ENCODE measurements at regions not wholly inside any gene's neighbourhood (a gene's known extent, or its start where the extent isn't known, plus 50 kb on each side); places are given as distances from the start of the nearest gene placed in this dataset.

GRCh38 chr21:26686278-26686677 lies 113.2 kb upstream of the CYYR1 start:
- H3K36me3 ChIP-seq: no peaks in the 10 kb centered on the region
- H3K27ac ChIP-seq: no peak overlapping the region
- DNase-seq: no peak
- 39 to 48% methylated on average over 3 of the region's 3 CpGs for WGBS, 2 donors
- no peak overlapping the region for H3K4me3 ChIP-seq (replicated peaks in 1 of 3)
- intact Hi-C loops (cut with DNase I): no loop called here
- TF ChIP-seq CTCF (IDR thresholded peaks at IDR 0.05): no peak
- TF ChIP-seq POLR2A (IDR thresholded peaks at IDR 0.05): no peak
- H3K4me1 ChIP-seq: no peaks in the 10 kb centered on the region
- no peaks in the 10 kb centered on the region for H3K9me3 ChIP-seq
- no peaks in the 10 kb centered on the region for H3K27me3 ChIP-seq

GRCh38 chr21:26684889-26685288 lies 111.8 kb upstream of the CYYR1 start:
- intact Hi-C loops (cut with DNase I): no loop called here
- Histone ChIP-seq H3K4me3 (replicated peaks in 1 of 3) (no peak overlapping the region), H3K27me3 (no peaks in the 10 kb centered on the region), H3K27ac (no peak overlapping the region), H3K36me3 (no peaks in the 10 kb centered on the region), H3K9me3 (no peaks in the 10 kb centered on the region), H3K4me1 (no peaks in the 10 kb centered on the region)
- 60 to 65% methylated on average over 4 of the region's 4 CpGs for WGBS, 2 donors
- no peak for TF ChIP-seq CTCF (IDR thresholded peaks at IDR 0.05)
- TF ChIP-seq POLR2A (IDR thresholded peaks at IDR 0.05): no peak
- no peak for DNase-seq

GRCh38 chr21:26683996-26684395 lies 110.9 kb upstream of the CYYR1 start:
- DNase-seq: no peak
- intact Hi-C loops (cut with DNase I): no loop called here
- Histone ChIP-seq H3K9me3 (no peaks in the 10 kb centered on the region), H3K36me3 (no peaks in the 10 kb centered on the region), H3K4me3 (replicated peaks in 1 of 3) (no peak overlapping the region), H3K4me1 (no peaks in the 10 kb centered on the region), H3K27me3 (no peaks in the 10 kb centered on the region), H3K27ac (no peak overlapping the region)
- WGBS, 2 donors: 77 to 89% methylated on average over 2 of the region's 2 CpGs
- TF ChIP-seq POLR2A (IDR thresholded peaks at IDR 0.05) (no peak), CTCF (IDR thresholded peaks at IDR 0.05) (no peak)

- no peaks in the 10 kb centered on the region for H3K27me3 ChIP-seq
- H3K27ac ChIP-seq: no peak overlapping the region
- H3K36me3 ChIP-seq: no peaks in the 10 kb centered on the region
- TF ChIP-seq POLR2A (IDR thresholded peaks at IDR 0.05) (no peak), CTCF (IDR thresholded peaks at IDR 0.05) (no peak)
- no peaks in the 10 kb centered on the region for H3K9me3 ChIP-seq
- WGBS, 2 donors: 86 to 93% methylated on average over 3 of the region's 3 CpGs
- intact Hi-C loops (cut with DNase I): no loop called here
- no peak for DNase-seq
- H3K4me3 ChIP-seq (replicated peaks in 1 of 3): no peak overlapping the region
- H3K4me1 ChIP-seq: no peaks in the 10 kb centered on the region
These were observed 106.2 kb upstream of the CYYR1 start for GRCh38 chr21:26679284-26679683.

GRCh38 chr21:26674323-26674722 lies 101.2 kb upstream of the CYYR1 start:
- no peaks in the 10 kb centered on the region for H3K9me3 ChIP-seq
- WGBS, 2 donors: 79 to 86% methylated on average over 5 of the region's 5 CpGs
- H3K4me3 ChIP-seq (replicated peaks in 1 of 3): no peak overlapping the region
- no peak for DNase-seq
- H3K27ac ChIP-seq: no peak overlapping the region
- intact Hi-C loops (cut with DNase I): no loop called here
- TF ChIP-seq CTCF (IDR thresholded peaks at IDR 0.05): no peak
- TF ChIP-seq POLR2A (IDR thresholded peaks at IDR 0.05): no peak
- H3K27me3 ChIP-seq: no peaks in the 10 kb centered on the region
- H3K4me1 ChIP-seq: no peaks in the 10 kb centered on the region
- no peaks in the 10 kb centered on the region for H3K36me3 ChIP-seq

Measured in thyroid gland (tissue), 4 donors.